Stimulated activated CD8-positive, alpha-beta memory T cell treated with anti-CD3 and anti-CD28 coated beads, Interleukin-15, amount 100 ng/mL, for 1 hour (primary cell): ENCODE measurements at regions not wholly inside any gene's neighbourhood (a gene's known extent, or its start where the extent isn't known, plus 50 kb on each side); places are given as distances from the start of the nearest gene placed in this dataset.
"Not testable (repeated sequence)": the region's sequence is repeated elsewhere in the genome, so short reads cannot be mapped to it uniquely, and the experiment has no call there.

Experiments
- DNase-seq: peaks from one replicate; pipeline ENCODE4 v3.0.0-alpha.2; 2020; ENCODE audit warnings: low read depth

DNA sequence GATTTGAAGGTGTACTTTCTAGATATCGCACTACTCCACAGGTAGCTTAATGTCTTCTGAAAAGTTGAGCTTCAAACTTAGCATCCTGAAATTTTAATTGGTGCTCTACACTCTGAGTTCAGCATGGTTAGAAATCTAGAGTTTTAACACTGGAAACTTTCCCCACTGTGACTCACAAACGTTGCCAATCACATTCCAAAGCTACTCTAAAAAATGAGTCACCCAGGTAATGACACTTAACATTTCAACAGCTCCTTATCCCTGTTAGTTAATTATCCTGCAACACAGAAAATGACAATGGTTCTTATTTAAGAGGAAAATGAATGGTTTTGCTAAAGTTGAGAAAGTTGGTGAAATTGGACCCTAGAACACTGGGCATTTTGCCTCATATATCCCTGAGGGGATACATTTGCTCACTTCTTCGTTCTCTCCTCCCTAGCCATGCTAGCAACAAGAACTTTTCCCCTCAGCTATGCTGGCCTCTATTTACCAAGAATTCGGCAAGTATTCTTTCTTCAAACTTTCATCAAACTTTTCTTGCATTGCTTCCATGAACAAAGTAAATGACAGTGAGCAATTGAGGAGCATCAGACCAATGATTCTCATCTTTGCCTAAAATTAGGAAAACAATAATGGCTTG, 1024.1 kb upstream of the KLHL29 start:
- DNase-seq = no peak

DNA sequence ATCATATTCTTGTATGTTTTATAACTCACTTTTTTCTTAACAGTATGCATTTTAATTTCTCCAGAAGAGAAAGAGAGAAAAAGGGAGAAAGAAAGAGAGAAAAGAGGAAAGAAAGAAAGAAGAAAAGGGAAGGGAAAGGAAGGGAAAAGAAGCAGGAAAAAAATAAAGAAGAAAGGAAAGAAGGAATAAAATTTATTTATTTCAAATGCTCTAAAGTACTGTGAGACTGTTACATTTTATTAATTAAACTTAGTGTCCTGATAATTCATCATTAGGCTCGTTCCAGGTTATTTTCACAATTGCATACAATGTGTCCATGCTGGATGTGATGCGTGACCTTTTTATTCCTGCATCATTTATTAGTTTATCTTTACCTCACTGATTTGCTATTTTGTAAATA, 1023.4 kb upstream of the KLHL29 start:
- no peak for DNase-seq

DNA sequence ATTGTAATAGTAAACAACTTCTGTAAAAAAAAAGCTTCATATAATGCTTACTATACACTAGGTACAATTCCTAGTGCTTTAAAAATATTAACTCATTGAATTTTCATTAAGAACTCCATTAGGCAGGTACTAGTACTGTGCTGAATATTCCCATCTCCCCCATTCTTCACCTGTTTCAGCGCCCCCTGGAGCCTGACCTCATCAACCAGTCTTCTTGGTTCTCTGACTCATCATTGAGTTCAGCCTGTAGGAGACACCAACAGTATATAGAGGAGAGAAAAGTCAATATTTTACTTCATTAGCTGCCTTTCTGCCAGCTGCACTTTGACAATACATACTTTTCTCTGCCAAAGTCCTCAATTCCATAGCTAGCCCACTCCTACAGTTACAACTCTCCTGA, 1009.9 kb upstream of the KLHL29 start:
- DNase-seq = no peak

DNA sequence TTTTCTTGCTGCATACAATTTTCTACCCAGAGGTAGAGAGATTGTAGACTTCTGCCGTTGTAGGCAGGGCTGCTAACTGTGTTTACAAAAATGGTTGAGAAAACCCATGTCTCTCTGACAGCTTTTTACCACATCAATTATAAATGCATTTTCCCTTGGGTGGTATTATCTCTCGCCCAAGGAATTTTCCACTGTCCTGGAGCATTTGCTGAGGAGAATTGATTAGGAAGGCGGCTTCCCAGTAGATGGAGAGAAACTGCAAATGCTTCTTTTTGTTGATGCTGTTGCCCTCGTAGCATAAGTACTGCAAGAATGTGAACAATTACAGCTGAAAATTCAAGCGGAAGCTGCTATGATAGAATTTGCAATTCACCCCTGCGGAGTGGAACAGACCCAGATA, 1007.7 kb upstream of the KLHL29 start:
- no peak for DNase-seq

DNA sequence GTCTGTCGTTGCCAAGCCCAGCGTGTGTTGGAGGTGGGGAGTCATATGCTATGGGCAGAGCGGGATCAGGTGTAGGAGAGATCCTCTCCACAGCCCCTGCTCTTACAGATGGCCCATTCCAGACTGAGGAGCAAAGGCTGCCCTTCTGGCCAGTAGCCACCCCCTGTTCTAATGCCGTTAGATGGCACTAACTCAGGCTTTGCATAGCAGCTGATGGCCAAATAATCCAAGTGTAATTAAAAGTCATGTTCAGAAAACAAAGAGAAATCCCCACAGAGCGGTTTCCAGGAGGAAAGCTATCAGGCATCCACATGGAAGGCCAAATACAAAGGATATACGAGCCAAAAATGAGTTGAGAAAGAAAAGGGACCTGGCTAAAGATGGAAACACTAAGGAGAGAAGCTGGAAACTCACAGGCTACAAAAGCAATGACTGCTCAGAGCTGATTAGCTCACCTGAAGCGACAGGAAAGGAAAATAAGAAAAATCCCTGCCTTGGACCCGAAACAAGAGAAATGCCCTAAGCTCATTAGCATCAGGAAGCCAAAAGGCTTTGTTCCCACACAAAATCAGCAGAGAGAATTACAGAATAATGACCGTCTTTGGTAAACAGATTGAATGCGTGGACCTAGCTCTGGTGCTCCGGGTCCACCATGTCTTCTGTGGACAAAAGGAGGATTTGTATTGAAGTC, 1002.4 kb upstream of the KLHL29 start:
- DNase-seq = no peak

DNA sequence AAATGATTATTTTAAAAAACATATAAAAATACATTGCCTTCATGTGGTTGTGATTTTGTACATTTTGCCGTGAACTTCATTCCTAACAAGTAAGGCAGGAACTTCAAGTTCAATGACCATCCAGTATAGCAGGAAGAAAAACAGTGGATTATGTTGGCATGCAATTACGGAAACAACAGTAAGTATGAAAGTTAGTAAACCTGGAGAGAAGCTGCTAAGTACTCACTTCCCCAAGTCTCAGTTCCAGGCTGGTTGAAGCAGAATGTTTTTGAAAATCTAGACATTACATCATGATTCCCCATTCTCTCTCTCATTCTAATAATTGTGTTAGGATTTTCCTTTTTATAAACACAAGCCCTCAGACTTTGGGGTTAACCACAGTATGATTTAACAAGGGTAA, 987.1 kb upstream of the KLHL29 start:
- DNase-seq = no peak

DNA sequence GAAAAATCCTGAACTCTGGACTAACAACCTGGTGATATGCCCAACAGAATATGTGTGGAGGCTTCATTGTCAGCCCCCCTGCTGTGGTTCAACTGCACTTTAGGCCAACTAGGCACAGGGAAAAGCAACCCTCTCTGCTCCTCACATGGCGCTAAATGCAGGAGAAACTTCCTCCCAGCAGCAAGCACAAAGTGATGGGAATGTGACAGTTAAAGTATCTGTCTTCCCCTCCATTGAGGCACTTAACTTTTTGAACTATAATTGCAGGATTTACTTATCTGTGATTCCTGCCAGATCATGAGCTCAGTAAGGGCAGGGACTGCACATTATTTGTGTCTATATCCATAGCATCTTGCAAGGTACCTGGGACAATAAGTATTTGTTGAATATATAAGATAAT, 981.2 kb upstream of the KLHL29 start:
- no peak for DNase-seq

DNA sequence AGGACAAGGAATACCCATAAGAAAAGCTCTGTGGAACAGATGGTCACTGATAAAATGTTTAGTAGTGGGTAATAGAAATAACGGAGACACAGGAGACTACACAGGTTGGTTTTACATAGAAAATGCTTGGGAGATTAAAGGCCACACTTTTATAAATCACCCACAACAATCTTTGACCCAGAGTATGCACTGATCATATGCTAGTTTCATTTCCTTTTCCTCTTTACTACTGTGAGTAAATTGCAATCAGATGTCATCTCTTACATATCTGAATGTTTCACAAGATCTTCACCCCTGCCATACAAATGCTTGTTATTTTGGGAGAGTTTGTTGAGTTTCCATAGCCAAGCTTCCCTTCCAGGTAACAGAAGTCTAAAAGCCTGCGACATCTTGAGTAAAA, 978.4 kb upstream of the KLHL29 start:
- no peak for DNase-seq

DNA sequence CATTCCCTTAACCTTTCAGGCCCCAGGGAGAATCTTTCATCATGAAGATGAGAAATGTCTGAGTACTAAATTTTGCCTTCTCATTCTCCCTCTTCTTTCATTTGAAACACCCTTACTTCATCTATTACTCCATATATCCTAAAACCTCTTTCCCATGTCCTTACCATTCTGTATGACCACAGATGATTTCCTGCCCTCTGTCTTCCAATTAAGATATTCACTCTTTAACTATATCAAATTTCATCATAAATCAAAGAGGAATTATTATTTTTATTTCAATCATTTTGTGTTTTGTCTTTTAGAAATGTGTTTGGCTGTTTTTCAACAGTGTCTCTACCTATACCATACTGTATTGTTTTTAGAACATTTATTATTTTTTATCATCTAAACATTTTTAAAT, 964.9 kb upstream of the KLHL29 start:
- no peak for DNase-seq

DNA sequence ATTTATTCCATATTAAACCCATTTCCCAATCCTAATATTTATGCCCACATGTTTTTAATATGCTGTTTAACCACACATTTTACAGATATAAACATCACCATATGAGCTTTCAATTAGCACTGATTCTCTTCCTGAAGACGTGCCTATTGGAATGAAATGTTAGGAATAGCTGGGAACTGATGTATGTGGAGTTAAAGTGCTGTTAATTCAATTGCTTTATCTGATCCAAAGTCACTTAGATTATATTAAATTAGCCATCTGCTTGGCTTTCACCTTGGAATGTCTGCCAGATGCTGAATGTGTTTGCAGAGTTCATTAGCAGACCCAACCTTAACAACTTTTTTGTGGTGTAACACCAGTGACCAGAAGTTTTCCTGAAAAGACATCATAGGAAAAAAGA, 942.9 kb upstream of the KLHL29 start:
- no peak for DNase-seq

DNA sequence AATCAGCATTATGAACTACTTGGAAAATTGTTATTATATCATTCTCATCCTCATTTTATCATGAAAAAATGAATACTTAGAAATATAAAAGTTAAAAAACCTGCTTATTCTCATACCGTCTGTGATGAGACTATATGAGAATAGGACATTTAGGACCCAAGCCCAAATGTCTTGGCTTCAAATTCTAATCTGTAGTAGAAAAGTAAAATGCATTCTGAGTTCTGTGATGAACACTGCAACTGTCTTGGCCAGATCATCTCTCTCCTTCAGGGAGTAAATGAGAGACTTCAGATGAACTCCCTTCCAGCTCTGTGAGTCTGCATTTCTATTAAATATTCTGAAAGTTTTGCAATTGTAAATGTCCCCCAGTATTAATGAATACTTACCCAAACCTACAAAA, 940.7 kb upstream of the KLHL29 start:
- no peak for DNase-seq

DNA sequence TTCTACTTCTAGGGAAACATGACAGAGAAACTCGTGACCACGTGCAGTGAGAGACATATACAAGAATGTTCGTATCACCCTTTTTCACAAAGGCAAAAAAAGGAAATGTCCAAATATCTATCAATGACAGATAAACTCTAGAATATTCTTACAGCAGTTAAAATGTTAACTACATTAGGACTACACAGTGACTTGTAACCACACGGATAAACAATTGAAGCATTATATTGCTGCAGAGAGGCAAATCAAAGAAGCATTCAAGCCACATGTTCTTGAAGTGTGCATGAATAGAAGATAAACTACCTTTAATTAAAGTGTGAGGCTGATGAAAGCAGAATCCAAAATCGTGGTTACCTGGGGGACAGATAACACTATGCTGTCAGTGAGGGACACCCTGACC, 935.3 kb upstream of the KLHL29 start:
- DNase-seq = no peak

DNA sequence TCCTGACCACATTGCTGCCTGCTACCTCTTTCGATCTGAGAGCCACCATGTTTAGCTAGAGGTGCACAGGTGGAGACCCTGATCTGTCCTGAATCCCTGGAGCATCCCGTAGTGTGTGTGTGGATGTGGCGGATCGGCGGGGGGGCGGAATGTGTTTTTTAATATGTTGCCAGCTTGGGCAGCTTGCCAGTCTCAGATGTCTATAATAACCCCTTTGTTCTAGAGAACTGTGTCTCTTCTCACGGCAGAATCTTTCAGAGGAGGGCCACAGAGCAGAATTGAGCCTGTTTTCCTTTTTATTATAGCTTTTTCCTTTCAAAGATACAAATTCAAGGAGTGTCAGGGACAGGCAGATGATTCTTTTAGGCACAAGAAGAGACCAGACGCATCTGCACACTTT, 934.1 kb upstream of the KLHL29 start:
- no peak for DNase-seq

DNA sequence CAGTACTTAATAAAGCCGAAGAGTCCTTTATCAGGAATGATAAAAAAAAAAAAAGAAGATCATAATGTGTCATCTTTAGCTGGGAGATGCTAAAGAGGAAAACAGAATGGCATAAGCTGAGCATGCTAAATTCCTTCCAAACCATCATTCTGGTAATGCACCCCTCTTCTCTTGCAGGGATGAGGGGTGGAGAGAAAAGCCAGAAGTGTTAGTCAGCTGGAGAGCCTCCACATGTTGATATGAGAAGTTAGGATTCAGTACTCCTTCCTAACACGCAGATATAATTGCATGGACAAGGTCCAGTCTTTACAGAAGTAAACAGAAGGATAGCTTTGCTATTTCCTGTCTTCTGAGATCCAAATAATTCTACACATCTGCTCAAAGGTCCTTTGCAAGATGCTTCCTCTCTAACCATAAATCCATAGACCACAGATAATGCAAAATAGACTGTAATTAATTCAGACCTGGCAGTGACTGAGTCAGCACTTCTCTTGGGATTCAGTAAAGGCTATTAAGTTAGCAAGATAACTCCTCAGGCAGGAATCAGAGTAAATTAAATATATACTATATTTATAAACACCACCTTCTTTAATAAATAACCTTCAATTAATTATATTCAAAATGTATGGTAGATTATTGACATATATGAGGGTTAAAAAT, 930.0 kb upstream of the KLHL29 start:
- no peak for DNase-seq

DNA sequence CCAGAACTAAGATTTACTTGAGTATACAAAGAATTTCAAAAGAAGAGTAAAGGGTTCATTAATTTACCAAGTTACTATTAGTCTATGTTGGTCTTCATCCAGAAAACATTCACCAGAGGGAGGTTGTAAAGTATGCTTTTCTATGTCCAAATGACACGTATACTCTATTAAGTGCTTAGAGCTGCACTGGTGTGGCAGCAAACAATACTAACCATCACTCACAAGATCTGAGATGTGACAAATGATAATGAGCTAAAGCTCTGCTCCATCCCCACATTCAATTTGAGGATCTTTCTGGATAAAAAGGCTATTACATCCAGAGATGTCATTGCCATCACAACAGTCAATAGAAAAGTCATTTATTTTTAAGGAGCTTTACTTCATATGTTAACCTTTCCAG, 926.5 kb upstream of the KLHL29 start:
- DNase-seq = no peak

DNA sequence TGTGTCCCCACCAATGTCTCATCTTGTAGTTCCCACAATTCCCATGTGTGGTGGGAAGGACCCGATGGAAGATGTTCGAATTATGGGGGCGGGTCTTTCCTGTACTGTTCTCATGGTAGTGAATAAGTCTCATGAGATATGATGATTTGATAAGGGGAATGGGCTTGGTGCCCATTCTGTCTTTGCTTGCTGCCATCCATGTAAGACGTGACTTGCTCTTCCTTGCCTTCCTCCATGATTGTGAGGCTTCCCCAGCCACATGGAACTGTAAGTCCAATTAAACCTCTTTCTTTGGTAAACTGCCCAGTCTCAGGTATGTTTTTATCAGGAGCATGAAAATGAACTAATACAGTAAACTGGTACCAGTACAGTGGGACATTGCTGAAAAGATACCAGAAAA, 909.9 kb upstream of the KLHL29 start:
- not testable (repeated sequence) for DNase-seq

DNA sequence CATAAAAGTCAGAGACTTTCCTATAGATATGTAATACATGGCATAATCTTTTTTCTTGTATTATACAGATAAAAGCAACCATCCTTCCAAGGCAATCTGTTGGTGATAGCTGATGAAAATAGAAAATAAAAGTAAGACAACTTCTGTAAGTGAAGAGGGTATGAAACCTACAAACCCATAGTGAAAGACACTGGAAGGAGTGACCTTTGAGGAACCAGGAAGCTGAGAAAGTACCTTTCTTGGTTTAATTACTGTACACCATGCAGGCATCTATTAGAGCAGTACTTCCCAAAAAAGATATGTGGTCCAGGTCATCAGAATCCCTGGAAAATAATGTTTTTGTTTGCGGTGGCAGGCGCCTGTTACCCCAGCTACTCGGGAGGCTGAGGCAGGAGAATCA, 906.6 kb upstream of the KLHL29 start:
- DNase-seq = no peak

DNA sequence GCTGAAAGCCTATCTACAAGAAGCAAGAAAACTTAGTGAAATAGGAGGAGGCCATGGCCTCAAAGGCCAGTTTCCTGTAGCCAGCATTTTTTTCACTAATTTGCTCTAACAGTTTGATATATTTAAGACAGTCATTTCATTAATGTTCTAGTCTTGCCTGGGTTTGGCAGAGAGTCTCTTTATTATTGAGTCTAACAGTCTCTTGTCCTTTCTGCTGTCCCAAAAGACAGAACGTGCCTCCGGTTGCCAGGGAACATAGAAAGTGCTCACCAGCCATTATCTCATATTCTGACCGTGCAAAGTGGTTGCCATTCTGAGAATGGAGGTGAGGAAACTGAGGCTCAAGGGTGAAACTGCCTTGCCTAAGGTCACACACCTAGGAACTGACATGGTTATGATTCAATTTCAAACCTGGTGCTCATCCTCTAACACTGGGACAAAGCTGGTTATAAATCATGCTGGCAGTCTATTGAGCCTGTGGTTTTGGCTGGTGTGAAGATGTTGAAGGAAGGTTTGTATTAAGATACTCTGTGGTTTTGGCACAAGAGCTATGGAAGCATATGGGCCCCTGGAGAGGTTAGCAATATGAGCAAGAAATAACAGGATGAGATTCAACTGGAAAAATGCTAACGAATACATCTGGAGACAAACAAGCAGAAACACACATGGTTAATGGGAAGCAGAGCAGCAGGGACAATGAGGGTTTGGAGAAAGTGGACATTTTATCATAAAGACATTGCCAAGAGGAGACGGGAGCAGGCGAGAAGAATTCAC, 903.3 kb upstream of the KLHL29 start:
- no peak for DNase-seq

DNA sequence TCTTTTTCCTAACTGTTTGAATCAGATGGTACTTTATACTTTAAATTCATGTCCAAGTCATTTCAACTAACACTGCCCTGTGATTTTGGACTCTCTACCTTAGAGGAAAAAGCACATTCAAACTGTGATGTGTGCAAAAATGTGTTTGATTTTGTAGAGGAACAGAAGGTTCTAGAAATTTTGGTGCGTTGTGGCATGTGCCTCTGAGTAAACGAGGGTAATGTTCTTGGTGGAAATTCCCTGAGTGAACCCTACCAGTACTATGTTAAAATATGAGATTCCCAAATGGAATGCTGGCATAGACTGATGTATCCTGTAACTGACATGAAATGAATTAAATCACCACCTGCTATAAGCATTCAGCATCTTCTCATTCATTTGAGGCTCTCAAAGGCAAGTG, 901.9 kb upstream of the KLHL29 start:
- DNase-seq = no peak

DNA sequence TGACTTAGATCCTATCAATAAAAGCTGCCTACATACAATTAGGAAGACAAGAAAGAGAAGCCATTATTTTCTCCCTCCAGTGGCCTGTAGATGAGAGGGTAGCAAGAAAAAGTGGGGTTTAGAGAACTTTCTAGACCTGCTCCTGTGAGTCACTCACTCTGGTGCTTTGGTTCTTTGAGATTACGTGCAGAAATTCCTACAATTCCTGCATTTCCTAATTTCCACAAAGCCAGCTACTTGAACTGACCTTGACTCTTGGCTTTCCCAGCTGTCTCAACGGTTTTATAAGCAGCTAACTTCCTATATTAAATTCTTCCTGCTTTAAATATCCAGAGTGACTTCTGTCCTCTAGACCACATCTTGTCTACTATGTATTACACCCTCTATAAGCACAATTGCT, 899.5 kb upstream of the KLHL29 start:
- no peak for DNase-seq

DNA sequence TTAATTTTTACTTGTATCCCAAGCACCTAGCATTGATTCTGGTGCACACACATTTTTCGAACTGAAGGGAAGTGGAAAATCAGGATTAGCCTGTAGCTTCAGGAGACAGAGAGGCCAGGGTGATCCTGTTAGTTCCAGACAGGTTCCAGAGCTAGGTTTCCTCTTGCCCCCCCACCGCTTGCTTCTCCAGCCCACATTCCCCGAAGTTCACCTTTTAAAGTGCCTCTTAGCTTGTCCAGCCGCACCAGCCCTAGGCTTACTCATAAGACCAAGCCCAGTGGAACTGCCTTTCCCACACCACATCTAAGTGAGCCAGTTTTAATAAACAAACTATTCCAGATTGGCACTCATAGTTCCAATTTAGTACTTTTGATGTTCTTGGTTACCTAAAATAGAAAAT, 898.6 kb upstream of the KLHL29 start:
- no peak for DNase-seq

DNA sequence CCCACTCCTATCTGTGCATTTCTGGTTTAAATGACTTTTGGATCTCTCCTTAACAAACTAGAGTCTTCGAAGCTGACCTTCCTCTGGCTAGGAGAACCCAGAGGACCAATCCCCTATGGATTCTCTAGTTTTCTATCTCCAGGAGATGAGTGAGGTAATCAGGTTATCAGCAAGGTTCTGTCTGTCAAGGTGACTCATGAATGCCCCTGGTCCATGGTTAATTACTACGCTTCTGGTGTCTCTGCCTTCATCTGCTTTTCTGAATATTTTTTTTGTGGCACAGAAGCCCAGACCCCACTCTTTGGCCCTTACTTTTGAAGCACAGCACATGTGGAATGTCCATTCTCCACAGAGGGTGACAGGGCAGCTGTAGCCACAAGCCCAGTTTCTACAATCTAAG, 897.9 kb upstream of the KLHL29 start:
- DNase-seq = no peak

DNA sequence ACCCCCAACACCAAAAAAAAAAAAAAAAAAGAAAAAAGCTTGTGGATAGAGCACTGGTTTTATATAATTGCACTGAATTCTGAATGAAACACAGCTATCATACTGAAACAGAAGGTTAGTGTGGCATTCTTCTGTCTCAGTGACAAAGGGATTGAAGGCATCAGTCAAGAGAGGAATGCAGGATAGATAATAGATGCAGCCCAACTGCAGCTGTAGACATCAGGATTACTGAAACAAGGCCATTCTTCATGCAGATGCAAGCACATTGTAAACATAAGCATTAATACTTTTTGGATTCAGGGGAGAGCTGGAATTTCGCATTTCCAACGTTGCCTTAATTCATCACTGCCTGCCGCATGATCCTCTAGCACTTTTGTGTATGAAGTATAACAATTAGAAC, 897.4 kb upstream of the KLHL29 start:
- DNase-seq = no peak
